Fibroblast of skin of back (primary cell): ENCODE measurements at regions not wholly inside any gene's neighbourhood (a gene's known extent, or its start where the extent isn't known, plus 50 kb on each side); places are given as distances from the start of the nearest gene placed in this dataset.
"Not testable (repeated sequence)": the region's sequence is repeated elsewhere in the genome, so short reads cannot be mapped to it uniquely, and the experiment has no call there.

Experiments
- DNase-seq: peaks from one replicate; pipeline ENCODE4 v3.0.0-alpha.2; 2013

DNA sequence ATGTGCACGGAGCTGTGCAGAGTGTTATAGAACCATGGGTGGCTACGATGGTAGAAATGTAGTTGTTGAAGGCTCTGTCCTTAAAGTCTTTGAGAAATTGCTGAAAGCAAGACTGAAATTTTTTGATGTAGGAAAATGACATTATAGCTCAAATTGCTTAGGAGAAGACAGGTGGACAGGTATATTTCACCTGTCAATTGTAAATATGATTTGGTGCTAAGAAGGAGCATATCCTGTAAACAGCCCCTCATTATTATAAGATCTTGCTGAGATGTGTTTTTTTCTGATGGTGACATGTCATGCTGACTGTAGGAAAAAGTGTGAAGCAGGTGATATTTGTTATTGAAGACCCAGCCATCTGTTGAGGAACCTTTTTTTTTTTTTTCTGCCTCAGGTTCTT lies 377.9 kb downstream of the PSAT1 start:
- DNase-seq, result no peak

DNA sequence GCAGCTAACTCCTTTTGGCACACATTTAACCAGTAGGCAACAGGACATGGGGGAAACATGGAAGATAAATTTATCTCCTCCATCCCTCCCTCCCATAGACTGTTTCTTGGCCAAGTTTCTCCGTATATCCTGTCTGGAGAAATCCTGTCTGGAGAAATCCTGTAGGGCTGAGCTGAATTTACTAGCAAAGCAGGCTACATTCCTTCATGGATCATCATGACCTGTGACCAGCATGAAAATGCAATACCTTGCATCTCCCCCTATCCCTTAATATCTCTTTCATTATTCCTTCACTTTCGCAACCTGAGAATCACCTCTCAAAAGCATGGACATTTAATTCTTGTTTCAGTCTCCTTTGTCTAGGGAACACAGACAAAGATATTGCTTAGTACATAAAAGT lies 379.1 kb downstream of the PSAT1 start:
- peak; percentile 57 for DNase-seq

GRCh38 chr9:78676623-78677022 lies 379.7 kb downstream of the PSAT1 start:
- DNase-seq, result peak; percentile 78

- DNase-seq, result peak; percentile 30
These were observed 380.4 kb downstream of the PSAT1 start for GRCh38 chr9:78677326-78677725.

- DNase-seq, result no peak
These were observed 382.0 kb downstream of the PSAT1 start for GRCh38 chr9:78678877-78679276.

DNA sequence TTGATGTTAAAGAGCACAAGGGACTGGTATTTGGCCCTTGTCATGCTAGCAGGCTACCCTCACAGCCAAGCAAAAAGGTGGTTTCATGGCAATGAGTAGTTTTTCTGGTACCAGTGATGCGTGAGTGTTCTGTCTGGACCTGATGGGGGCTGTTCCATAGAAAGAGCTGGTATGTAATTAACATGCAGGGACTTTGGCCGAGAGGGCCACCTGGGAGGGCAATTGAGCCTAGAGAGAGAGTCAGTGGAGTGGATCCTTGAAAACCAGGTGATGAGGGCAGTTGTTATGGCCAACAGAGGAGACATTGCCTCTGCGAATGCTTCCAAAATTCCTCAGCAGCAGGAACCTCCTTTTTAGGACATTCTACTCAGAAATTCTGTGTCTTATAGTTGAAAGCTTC lies 383.3 kb downstream of the PSAT1 start:
- DNase-seq, result no peak

GRCh38 chr9:78682216-78682615 lies 385.3 kb downstream of the PSAT1 start:
- no peak for DNase-seq

DNA sequence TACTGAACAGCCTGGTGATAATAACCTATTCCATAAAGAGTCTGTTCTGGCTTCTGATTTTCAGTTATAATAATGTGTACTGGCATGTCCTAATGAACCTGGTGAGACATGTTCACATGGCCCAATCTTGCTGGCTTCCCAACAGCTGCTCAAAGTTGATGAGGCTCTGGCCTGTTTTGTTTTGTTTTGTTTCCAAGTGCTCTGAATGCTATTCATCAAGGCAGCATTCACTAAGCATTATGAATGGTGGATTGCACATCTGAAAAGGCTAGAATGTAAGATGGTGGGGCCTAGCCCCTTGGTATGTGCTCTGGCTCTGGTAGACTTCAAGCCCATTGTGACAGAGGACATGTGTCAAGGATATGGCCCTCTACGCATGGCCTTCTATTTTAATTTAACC lies 388.5 kb downstream of the PSAT1 start:
- DNase-seq, result no peak

- no peak for DNase-seq
These were observed 391.9 kb downstream of the PSAT1 start for GRCh38 chr9:78688796-78689195.

DNA sequence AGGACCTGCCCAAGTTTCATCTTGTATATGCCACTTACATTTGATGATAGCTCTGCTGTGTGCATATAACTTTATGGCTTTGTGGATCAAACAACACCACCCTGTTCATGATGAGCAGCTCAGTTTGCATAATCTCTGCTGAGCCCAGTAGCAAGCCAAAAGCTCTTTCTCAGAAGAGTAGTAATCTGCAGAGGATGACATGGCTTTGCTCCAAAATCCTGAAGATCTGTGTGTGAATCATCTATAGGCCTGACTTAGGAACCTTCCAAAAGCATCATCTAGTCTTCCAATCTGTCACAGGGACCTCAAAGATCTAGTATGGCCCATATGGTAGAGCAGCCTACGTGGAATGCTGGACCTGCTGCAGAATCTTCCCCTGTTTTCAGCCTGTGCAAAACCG lies 394.6 kb downstream of the PSAT1 start:
- DNase-seq, result peak; percentile 62

DNA sequence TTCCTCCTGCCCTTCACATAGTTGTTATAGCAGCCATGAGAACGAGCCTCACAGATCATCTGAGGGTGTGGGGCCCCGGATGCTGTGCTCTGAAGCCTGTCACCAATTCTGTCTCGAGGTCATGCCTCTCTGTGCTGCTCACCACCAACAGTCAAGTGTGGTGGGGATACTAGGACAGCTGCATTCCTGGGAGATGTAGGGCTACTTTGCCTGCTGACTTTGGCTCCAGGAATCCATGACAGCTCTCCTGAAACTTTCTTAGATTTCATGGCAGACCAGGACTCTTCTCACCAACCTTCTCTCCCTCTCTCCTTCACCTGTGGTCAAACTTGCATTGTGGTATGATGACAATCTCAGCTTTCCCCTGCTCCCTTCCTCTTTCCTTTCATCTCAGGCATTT lies 395.9 kb downstream of the PSAT1 start:
- DNase-seq, result peak; percentile 93

DNA sequence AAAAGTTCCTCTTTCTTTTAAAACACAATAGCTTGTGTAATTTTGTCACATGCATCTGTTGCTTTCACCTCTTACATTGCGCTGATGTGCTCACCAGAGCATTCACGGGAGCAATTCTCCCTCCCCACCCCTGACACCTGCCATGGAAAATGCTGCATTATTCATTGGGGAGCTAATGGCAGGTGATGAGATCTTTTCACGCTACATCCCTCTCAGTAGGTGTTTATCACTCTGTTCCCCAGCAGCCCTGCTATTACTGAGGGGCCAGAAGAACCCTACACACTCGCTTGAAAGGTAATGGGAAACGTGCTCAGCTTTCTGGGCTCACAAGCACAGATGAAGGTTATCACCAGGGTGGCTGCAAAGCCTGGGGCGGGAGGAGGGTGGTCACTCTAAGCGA lies 398.0 kb downstream of the PSAT1 start:
- no peak for DNase-seq

DNA sequence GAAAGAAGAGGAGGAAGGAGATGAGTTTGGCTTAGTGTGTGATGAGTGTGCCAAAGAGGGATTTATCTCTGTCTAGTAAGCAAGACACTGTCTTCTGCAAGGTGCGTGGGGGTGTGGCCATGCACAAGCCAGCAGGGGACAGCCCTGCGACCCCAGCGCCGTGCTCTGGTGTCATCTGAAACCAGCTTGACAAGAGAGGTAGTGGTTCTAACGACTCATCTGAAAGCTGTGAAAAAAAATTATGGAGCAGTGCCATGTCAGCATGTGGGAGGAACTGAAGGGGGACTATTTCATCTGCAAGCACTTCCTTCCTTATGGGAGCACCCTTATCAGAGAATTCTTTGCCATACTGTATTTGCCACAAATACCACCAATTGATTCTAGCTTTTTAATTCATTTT lies 398.6 kb downstream of the PSAT1 start:
- DNase-seq, result no peak

GRCh38 chr9:78697618-78698017 lies 400.7 kb downstream of the PSAT1 start:
- DNase-seq, result peak; percentile 45

DNA sequence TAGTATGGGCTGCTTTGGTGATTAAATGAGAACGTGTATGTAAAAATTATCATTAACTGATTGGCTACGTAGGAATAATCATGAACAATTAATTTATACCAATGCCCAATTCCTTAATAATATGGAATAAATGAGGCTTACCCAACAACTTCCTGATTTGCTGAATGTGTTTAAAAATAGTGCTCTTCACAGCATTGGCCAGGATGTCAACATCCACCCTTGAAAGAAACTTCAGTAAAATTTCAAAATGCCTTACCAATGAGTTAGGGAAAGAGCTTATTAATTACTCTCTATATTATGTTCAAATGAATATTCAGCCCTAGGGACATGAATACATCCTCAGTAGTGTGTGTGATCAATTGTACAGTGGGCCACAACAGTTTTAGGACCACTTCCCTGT lies 401.4 kb downstream of the PSAT1 start:
- no peak for DNase-seq

DNA sequence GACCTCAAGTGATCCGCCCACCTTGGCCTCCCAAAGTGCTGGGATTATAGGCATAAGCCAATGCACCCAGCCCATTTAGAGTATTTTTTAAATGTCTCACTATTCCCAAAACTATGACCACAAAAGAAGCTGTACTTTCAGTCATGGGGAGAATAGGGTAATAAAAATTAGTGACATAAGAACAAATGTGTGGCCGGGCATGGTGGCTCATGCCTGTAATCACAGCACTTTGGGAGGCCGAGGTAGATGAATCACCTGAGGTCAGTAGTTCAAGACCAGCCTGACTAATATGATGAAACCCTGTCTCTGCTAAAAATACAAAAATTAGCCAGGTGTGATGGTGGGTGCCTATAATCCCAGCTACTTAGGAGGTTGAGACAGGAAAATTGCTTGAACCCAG lies 402.3 kb downstream of the PSAT1 start:
- DNase-seq, result not testable (repeated sequence)

- not testable (repeated sequence) for DNase-seq
These were observed 407.2 kb downstream of the PSAT1 start for GRCh38 chr9:78704153-78704552.

DNA sequence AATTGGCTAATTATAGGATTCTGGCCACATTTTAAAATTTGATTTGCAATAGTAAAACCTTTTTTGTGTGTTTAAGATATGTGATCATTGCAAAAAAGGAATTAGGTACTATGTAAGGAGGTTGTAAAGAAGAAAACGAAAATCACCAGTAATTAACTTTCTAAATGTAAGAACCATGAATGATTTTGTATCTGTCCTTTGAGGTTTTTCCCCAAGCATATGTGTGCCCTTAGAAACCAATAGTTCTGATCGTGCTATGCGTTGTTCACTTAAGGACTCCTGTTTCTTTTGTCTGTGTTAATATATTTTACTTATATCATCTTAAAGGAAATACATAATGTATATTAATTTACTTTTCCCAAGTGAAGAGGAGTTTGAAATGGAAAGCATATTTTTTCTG lies 410.2 kb downstream of the PSAT1 start:
- no peak for DNase-seq

- peak; percentile 93 for DNase-seq
These were observed 410.6 kb downstream of the PSAT1 start for GRCh38 chr9:78707481-78707991.

GRCh38 chr9:78712903-78713613 lies 416.1 kb downstream of the PSAT1 start:
- no peak for DNase-seq

DNA sequence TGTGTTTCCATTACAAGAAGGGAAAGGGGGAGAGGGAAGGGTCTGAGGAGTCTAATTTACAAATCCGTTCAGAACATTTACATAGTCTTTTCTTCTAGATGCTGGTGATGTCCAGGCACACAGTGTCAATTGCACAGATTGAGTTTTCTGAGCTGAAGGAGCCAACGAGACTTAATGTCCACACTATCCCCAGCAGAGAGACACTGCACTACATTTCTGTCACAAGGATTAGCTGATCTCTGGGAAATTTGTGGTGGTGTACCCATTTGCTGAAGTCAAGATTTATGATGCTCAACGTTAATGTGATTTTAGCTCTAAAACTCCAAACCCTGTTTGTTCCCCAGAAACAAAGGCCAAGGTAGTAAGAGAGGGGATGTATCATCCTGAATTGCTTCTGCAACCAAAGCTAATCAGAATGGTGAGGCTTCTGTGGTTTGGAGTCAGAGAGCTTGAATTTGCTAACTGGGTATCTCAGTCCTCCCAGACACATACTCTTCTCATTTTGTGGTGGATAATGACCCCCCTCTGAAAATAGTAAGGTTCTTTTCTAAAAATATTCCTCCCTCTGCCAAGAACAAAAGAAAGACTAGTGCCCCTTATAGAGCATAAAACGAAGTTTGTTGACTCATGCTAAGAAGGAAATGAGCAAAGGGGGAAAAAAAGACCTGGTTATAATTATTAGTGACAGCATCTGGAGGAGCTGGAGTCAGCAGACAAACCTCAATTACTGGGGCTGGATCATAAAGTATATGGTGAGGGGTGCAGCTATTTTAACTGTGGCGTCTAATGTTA lies 416.9 kb downstream of the PSAT1 start:
- peak; percentile 87 for DNase-seq

DNA sequence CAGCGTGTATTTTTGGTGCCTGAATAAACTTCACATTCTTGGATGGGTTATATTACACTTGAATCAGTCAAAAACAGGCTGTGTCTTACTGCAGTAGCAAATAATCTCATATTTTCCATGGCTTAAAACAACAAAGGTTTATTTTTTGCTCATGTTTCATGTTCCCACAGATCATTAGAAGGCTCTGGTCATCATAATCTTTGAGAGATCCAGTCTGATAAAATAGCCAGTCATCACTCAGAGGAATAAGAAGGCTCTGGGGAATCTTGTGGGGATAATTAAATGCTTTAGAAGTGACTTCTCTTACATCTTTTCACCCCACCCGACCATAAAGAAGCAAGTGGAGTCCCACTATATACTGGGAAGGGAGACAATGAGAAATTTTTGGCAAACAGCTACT lies 417.7 kb downstream of the PSAT1 start:
- peak; percentile 92 for DNase-seq

GRCh38 chr9:78719029-78719428 lies 422.1 kb downstream of the PSAT1 start:
- DNase-seq, result not testable (repeated sequence)

DNA sequence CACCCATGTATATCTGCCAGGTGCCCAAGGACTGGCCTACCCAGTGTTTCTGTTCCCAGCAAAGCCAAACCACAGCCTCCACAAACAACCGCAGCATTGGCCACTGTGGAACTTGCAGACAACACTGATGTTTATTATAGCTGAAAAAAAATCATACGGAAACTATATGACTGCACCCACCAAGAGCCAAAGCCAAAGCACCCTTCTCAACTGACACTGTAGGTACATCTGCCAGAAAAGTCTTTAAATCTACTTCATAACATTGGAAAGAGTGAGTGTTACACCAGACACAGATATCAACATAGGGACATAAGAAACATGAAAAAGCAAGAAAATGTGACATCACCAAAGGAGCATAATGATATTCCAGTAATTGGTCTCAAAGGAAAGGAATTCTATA lies 428.0 kb downstream of the PSAT1 start:
- no peak for DNase-seq
